Transverse colon (tissue), 4 donors: ENCODE measurements at regions not wholly inside any gene's neighbourhood (a gene's known extent, or its start where the extent isn't known, plus 50 kb on each side); places are given as distances from the start of the nearest gene placed in this dataset.

Source experiments
- CTCF ChIP-seq, 5 experiments: fragments of 200-600 bp in 3 of 5; fragments of 450-650 bp in 2 of 5; sonication (generic) in 3 of 5; IDR thresholded peaks; 1 replicate in 2 of 5; 2 replicates in 3 of 5; pipeline ENCODE4 v1.5.1; 2016 to 2017; ENCODE audit warnings: antibody characterized with exemption in 5 of 5, inconsistent platforms in 3 of 5, mild to moderate bottlenecking in 2 of 5, moderate library complexity in 1 of 5
- EP300 ChIP-seq: sonication (generic); formaldehyde crosslinking; IDR thresholded peaks from one replicate; pipeline ENCODE4 v1.6.1; 2017; ENCODE audit warnings: antibody characterized with exemption, low read depth
- POLR2A ChIP-seq: fragments of 450-650 bp; IDR thresholded peaks from one replicate; pipeline ENCODE4 v1.6.1; 2016; ENCODE audit warnings: antibody characterized with exemption, mild to moderate bottlenecking, moderate library complexity
- POLR2AphosphoS5 ChIP-seq, 3 donors: sonication (generic); formaldehyde crosslinking; IDR thresholded peaks; one replicate each; pipeline ENCODE4 v1.6.1; 2016; ENCODE audit warnings: antibody characterized with exemption in 3 of 3

GRCh38 chr10:131473645-131474044 lies 162.1 kb upstream of the TCERG1L start:
- no peak for TF ChIP-seq CTCF (IDR thresholded peaks at IDR 0.05)
- no peak for TF ChIP-seq POLR2AphosphoS5 (IDR thresholded peaks at IDR 0.05)
- TF ChIP-seq POLR2A, result no peak
- no peak for TF ChIP-seq EP300
